ENCODE measurements at regions not wholly inside any gene's neighbourhood (a gene's known extent, or its start where the extent isn't known, plus 50 kb on each side); places are given as distances from the start of the nearest gene placed in this dataset.

DNA sequence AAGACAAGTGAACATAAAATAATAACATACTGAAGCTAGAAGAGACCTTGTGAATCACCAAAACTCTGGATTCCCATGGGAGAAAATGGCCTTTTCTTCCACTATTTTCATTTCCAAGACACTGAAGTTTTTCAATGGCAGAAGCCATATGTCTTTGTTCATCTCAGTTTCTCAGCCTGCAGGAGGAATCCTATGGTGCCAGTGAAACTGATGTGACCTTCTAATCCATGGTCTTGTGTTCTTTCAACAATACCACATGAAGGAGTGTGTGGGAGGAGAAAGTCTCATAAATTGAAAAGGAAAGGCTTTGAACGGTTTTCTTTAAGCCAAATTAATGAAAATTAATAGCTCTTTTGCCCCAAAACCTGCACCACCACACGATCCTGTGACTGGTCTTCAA is 257.3 kb downstream of the EPHA4 start:
- H3K27me3 ChIP-seq (ENCODE audit: insufficient read depth, low read length): no peaks in the 10 kb centered on the region
- peaks cover 3% of the 10 kb centered on the region; the same call in 1 of the 2 replicates for H3K4me1 ChIP-seq (ENCODE audit: insufficient read depth, low read length)
- H3K9me3 ChIP-seq (ENCODE audit: insufficient read depth, low read depth, low read length): no peaks in the 10 kb centered on the region
- H3K4me3 ChIP-seq (ENCODE audit: low read length): no peak overlapping the region
- WGBS: 100% methylated on average over 2 of the region's 2 CpGs
- no peak overlapping the region for H3K27ac ChIP-seq (ENCODE audit: low read depth, low read length)
- H3K36me3 ChIP-seq (ENCODE audit: insufficient read depth, low read length): no peaks in the 10 kb centered on the region
- H3K9ac ChIP-seq (ENCODE audit: low read depth, low read length): no peak overlapping the region

DNA sequence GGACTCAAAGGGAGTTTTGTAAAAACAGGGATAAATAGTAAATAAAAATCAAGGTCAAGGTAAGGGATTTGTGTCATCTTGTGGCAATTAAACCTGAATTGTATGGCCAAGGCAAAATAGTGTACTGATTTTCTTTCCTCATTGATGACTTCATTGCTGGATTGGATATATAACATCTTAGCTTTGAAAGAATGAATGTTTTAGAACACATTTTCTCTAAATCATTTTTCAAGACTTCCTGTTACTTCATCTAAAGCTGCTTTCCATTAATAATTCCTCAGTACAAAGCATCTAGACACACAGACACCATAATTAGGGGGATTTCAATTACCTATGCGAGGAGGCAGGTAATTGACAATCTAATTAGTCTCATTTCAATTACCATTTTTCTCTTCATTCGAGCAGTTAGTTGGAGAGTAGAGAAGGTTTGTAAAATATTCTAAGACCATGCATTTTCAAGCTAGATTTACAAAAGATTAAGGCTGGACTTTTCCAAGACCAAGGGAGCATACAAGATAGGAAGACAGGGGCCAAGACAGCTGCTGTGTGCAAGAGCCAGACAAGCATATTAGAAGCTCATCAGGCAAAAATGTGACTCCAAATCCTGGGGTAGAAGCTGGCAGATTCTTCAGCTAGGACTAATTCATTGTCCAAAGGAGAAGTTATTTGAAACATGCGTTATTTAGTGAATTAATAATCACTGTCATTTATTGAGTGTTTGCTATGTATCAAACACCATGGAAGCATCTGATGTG is 253.6 kb downstream of the EPHA4 start:
- Histone ChIP-seq H3K9me3 (ENCODE audit: insufficient read depth, low read depth, low read length) (no peaks in the 10 kb centered on the region), H3K4me3 (ENCODE audit: low read length) (no peak overlapping the region), H3K4me1 (ENCODE audit: insufficient read depth, low read length) (no peaks in the 10 kb centered on the region), H3K36me3 (ENCODE audit: insufficient read depth, low read length) (no peaks in the 10 kb centered on the region), H3K27me3 (ENCODE audit: insufficient read depth, low read length) (no peaks in the 10 kb centered on the region), H3K9ac (ENCODE audit: low read depth, low read length) (no peak overlapping the region), H3K27ac (ENCODE audit: low read depth, low read length) (no peak overlapping the region)
- 95% methylated on average over 1 of the region's 3 CpGs for WGBS

DNA sequence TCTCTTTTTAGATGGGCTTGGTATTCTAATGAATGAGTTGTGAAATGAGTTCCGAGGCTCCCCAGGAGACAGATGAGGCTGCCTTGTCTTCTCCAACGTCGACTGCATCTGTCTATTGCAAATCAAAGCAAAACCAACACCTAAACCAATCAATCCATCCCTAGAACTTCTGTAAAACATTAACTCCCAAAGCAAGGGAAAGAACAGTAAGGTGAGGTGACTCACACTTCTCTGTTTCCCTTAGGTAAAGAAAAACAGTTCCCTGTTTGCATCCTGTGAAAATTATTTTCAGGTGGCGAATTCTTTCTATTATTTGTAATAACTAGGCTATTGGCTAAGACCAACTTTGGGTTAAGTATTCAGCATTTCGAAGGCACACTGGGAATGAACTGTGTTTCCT is 249.4 kb downstream of the EPHA4 start:
- WGBS: 92% methylated on average over 5 of the region's 5 CpGs
- Histone ChIP-seq H3K9ac (ENCODE audit: low read depth, low read length) (no peak overlapping the region), H3K27me3 (ENCODE audit: insufficient read depth, low read length) (no peaks in the 10 kb centered on the region), H3K9me3 (ENCODE audit: insufficient read depth, low read depth, low read length) (no peaks in the 10 kb centered on the region), H3K27ac (ENCODE audit: low read depth, low read length) (no peak overlapping the region), H3K36me3 (ENCODE audit: insufficient read depth, low read length) (no peaks in the 10 kb centered on the region), H3K4me1 (ENCODE audit: insufficient read depth, low read length) (no peaks in the 10 kb centered on the region), H3K4me3 (ENCODE audit: low read length) (no peak overlapping the region)

DNA sequence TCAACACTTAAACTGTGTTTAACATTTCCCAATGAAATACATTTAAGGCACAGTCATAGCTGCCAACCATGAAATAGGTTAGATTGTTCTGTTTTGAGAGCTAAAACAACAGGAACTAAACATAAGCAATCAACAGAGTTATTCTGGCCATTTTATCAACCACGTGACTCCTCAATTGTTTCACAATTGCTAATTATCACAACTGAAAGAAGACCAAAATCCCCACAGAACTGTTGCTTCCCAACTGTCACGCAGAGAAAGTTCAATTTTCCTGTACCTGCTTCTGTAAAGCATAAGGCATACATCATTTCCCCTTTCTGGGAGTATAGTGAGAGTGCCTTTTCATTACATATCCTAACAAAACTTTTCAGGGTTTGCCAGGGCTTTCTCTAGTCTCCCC is 248.6 kb downstream of the EPHA4 start:
- Histone ChIP-seq H3K4me1 (ENCODE audit: insufficient read depth, low read length) (no peaks in the 10 kb centered on the region), H3K27me3 (ENCODE audit: insufficient read depth, low read length) (no peaks in the 10 kb centered on the region), H3K36me3 (ENCODE audit: insufficient read depth, low read length) (no peaks in the 10 kb centered on the region), H3K27ac (ENCODE audit: low read depth, low read length) (no peak overlapping the region), H3K4me3 (ENCODE audit: low read length) (no peak overlapping the region), H3K9me3 (ENCODE audit: insufficient read depth, low read depth, low read length) (no peaks in the 10 kb centered on the region), H3K9ac (ENCODE audit: low read depth, low read length) (no peak overlapping the region)
- WGBS: 92% methylated on average over 2 of the region's 2 CpGs

DNA sequence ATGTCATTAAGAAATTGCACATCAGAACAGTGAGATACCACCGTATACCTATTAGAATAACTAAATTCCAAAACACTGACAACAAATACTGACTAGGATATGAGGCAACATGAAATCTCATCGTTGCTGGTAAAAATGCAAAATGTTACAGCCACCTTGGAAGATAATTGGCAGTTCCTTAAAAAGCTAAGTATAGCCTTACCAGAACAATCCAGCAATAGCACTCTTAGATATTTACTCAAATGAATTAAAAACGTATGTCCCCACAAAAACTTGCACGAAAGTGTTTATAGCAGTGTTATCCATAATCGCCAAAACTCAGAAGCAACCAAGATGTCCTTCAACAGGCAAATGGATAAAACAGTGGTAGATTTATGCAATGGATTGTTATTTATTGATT is 241.7 kb downstream of the EPHA4 start:
- Histone ChIP-seq H3K36me3 (ENCODE audit: insufficient read depth, low read length) (no peaks in the 10 kb centered on the region), H3K27me3 (ENCODE audit: insufficient read depth, low read length) (no peaks in the 10 kb centered on the region), H3K27ac (ENCODE audit: low read depth, low read length) (no peak overlapping the region), H3K4me1 (ENCODE audit: insufficient read depth, low read length) (no peaks in the 10 kb centered on the region), H3K9me3 (ENCODE audit: insufficient read depth, low read depth, low read length) (no peaks in the 10 kb centered on the region), H3K9ac (ENCODE audit: low read depth, low read length) (no peak overlapping the region), H3K4me3 (ENCODE audit: low read length) (no peak overlapping the region)
- WGBS: 88% methylated on average over 5 of the region's 5 CpGs

DNA sequence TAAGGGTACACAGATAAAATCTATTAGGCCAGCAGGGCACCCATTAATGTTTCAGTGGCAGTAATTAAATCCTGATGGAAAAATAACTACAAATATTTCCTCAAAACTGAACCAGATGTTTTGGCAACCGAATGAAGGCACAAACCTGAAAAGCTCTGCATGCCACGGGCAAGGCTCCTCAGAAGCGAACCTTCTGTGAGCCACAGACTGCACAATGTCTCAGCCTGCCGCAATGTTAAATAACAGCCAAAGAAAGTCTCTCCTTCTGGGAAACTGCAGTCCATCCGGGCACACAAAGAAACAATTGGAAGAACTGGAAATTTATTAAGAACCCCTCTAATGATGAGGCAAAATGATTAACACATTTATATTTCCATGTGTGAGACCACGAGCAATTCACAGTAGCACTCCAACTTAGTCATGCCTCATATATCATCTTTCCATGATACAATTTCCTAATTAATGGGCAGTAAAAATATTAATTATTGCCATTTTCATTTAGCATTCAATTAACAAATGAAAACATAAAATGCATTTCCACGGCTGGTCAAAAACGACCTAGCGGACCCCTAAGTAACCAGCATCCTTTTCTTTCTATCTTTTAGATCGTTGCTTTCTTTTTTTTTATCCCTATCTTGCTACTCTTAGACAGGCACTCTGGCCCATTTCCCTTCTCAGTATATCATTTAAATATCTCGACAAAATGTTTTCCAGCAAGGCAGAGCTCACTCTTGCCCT is 237.5 kb downstream of the EPHA4 start:
- no peaks in the 10 kb centered on the region for H3K36me3 ChIP-seq (ENCODE audit: insufficient read depth, low read length)
- no peak overlapping the region for H3K4me3 ChIP-seq (ENCODE audit: low read length)
- no peaks in the 10 kb centered on the region for H3K27me3 ChIP-seq (ENCODE audit: insufficient read depth, low read length)
- H3K27ac ChIP-seq (ENCODE audit: low read depth, low read length): no peak overlapping the region
- no peak overlapping the region for H3K9ac ChIP-seq (ENCODE audit: low read depth, low read length)
- no peaks in the 10 kb centered on the region for H3K4me1 ChIP-seq (ENCODE audit: insufficient read depth, low read length)
- 89% methylated on average over 11 of the region's 11 CpGs for WGBS
- no peaks in the 10 kb centered on the region for H3K9me3 ChIP-seq (ENCODE audit: insufficient read depth, low read depth, low read length)

DNA sequence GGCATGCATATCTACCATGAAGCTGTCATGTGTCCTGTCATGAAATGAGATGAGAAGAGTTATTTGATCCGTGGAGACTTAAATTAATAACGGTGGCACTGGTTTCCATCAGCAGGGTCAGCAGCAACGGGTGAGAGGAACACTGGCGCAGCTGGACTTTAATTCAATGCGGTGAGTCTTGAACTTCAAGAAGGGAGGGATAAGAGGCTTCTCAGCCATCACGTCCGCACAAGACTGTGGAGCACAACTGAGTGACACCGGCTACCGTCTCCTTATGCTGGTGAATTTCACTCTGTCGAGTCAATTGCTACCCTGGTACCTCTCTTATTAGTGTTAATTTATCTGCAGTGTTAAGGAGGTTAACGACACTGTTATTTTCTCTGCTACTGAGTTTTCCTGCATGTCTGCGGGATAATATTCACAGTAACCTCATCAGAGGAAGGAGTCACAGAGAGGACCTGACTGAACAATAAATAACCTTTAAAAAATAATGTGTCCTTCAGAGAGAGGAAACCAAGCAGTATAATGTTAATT is 236.8 kb downstream of the EPHA4 start:
- Histone ChIP-seq H3K36me3 (ENCODE audit: insufficient read depth, low read length) (no peaks in the 10 kb centered on the region), H3K9me3 (ENCODE audit: insufficient read depth, low read depth, low read length) (no peaks in the 10 kb centered on the region), H3K27ac (ENCODE audit: low read depth, low read length) (no peak overlapping the region), H3K4me3 (ENCODE audit: low read length) (no peak overlapping the region), H3K4me1 (ENCODE audit: insufficient read depth, low read length) (no peaks in the 10 kb centered on the region), H3K9ac (ENCODE audit: low read depth, low read length) (no peak overlapping the region), H3K27me3 (ENCODE audit: insufficient read depth, low read length) (no peaks in the 10 kb centered on the region)
- WGBS: 90% methylated on average over 12 of the region's 12 CpGs

DNA sequence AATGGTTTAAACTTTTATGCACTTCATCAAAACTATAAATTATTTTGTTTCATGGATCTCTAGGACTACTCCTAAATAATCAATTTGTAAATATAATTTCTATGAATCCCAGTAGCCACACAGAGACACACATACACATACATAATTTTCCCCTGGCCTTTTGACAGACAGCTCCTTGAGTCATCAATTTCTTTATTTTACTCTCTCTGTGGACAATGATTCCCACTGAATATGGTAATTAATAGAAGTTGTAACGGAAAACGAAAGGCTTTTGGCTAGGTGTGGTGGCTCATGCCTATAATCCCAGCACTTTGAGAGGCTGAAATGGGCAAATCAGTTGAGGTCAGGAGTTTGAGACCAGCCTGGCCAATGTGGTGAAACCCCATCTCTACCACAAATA is 235.1 kb downstream of the EPHA4 start:
- H3K36me3 ChIP-seq (ENCODE audit: insufficient read depth, low read length): no peaks in the 10 kb centered on the region
- no peak overlapping the region for H3K27ac ChIP-seq (ENCODE audit: low read depth, low read length)
- H3K4me3 ChIP-seq (ENCODE audit: low read length): no peak overlapping the region
- no peaks in the 10 kb centered on the region for H3K9me3 ChIP-seq (ENCODE audit: insufficient read depth, low read depth, low read length)
- no peaks in the 10 kb centered on the region for H3K4me1 ChIP-seq (ENCODE audit: insufficient read depth, low read length)
- no peaks in the 10 kb centered on the region for H3K27me3 ChIP-seq (ENCODE audit: insufficient read depth, low read length)
- WGBS: 98% methylated on average over 2 of the region's 2 CpGs
- H3K9ac ChIP-seq (ENCODE audit: low read depth, low read length): no peak overlapping the region

DNA sequence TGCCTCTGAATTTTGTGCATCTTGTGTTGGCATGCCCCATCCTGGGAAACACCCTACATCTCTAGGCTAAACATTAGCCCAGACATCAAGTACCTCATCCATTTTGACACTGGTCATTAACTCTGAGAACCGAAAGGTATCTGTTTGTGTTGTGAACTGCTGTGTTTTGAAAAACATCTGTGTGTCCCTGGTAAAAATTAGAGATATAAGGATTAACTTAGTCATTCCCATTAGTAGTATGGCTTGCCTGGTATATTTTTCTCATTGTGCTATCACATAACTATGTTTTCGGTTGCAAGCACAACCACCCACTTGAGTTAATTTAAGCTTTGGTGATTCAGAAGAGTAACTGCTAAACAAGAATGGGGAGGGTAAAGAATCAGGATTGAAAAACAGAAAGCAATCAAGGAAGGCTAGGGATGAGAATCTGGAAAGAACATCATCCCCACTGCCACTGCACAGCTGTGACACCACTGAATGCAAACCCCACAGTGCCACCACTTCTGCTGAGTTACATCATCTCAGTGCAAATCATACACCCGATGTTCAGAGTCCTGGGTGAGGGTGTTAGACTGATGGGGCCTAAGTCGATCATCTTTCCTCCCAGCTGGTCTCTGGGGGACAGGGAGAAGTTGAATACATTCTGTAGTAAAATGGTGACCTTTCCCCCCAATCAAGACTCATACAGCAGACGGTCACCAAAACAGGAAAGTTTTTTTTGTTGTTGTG is 234.0 kb downstream of the EPHA4 start:
- Histone ChIP-seq H3K27me3 (ENCODE audit: insufficient read depth, low read length) (no peaks in the 10 kb centered on the region), H3K4me3 (ENCODE audit: low read length) (no peak overlapping the region), H3K27ac (ENCODE audit: low read depth, low read length) (no peak overlapping the region), H3K9ac (ENCODE audit: low read depth, low read length) (no peak overlapping the region), H3K4me1 (ENCODE audit: insufficient read depth, low read length) (no peaks in the 10 kb centered on the region), H3K9me3 (ENCODE audit: insufficient read depth, low read depth, low read length) (no peaks in the 10 kb centered on the region), H3K36me3 (ENCODE audit: insufficient read depth, low read length) (no peaks in the 10 kb centered on the region)
- 98% methylated on average over 4 of the region's 5 CpGs for WGBS

DNA sequence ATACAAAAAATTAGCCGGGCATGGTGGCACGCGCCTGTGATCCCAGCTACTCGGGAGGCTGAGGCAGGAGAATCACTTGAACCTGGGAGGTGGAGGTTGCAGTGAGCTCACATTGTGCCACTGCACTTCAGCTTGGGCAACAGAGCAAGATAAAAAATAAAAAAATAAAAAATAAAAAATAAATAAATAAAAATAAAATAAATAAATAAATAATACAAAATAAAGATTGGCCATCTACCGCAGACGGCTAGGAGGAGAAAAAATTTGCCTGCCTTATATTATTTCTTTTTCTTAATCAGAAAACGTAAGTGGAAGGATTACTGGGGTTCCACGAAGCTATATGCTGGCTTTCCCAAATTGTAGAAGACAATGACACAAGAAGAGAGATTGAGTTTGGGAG is 229.7 kb downstream of the EPHA4 start:
- Histone ChIP-seq H3K27me3 (ENCODE audit: insufficient read depth, low read length) (no peaks in the 10 kb centered on the region), H3K9me3 (ENCODE audit: insufficient read depth, low read depth, low read length) (no peaks in the 10 kb centered on the region), H3K9ac (ENCODE audit: low read depth, low read length) (no peak overlapping the region), H3K27ac (ENCODE audit: low read depth, low read length) (no peak overlapping the region), H3K4me3 (ENCODE audit: low read length) (no peak overlapping the region), H3K36me3 (ENCODE audit: insufficient read depth, low read length) (no peaks in the 10 kb centered on the region), H3K4me1 (ENCODE audit: insufficient read depth, low read length) (no peaks in the 10 kb centered on the region)
- WGBS: 87% methylated on average over 6 of the region's 8 CpGs

DNA sequence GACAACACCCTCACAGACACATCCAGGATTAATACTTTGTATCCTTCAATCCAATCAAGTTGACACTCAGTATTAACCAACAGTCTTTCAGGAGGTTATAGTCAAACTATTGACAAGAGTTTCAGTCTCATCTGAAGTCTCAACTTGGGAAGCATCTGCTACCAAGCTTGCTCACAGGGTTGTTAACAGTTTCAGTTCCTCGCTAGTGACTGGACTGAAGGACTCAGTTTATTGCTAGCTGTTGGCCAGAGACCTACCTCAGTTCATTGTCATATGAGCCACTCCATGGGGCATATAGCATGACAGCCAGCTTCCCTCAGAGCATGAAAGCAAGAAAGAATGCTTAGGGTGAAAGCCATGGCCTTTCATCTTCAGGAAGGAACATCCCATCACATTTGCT is 228.6 kb downstream of the EPHA4 start:
- Histone ChIP-seq H3K4me1 (ENCODE audit: insufficient read depth, low read length) (no peaks in the 10 kb centered on the region), H3K9me3 (ENCODE audit: insufficient read depth, low read depth, low read length) (no peaks in the 10 kb centered on the region), H3K27ac (ENCODE audit: low read depth, low read length) (no peak overlapping the region), H3K36me3 (ENCODE audit: insufficient read depth, low read length) (no peaks in the 10 kb centered on the region), H3K9ac (ENCODE audit: low read depth, low read length) (no peak overlapping the region), H3K27me3 (ENCODE audit: insufficient read depth, low read length) (no peaks in the 10 kb centered on the region), H3K4me3 (ENCODE audit: low read length) (no peak overlapping the region)
- WGBS: 94% methylated on average over 1 of the region's 1 CpG
